ENCODE measurements at regions not wholly inside any gene's neighbourhood (a gene's known extent, or its start where the extent isn't known, plus 50 kb on each side); places are given as distances from the start of the nearest gene placed in this dataset.

DNA sequence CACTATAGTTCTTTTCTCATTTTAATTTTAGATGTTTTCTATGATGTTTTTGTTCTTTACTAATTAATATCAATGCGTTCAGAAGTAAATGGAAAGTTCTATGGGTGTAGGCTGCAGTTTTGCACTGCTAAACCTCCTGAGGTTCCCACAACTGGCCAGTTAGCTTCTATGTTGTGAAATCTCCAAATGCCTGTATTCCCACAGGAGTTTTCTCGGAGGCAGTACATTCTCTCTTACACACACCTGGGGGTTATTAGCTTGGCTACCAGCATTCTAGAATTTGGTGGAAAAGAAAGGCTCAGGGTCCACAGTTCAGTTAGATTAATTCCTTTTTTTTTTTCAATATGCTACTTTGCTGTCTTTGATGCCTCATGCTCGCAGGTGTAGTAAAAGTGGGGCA is 216.9 kb upstream of the NRIP1 start:
- TF ChIP-seq, protein P1, sequence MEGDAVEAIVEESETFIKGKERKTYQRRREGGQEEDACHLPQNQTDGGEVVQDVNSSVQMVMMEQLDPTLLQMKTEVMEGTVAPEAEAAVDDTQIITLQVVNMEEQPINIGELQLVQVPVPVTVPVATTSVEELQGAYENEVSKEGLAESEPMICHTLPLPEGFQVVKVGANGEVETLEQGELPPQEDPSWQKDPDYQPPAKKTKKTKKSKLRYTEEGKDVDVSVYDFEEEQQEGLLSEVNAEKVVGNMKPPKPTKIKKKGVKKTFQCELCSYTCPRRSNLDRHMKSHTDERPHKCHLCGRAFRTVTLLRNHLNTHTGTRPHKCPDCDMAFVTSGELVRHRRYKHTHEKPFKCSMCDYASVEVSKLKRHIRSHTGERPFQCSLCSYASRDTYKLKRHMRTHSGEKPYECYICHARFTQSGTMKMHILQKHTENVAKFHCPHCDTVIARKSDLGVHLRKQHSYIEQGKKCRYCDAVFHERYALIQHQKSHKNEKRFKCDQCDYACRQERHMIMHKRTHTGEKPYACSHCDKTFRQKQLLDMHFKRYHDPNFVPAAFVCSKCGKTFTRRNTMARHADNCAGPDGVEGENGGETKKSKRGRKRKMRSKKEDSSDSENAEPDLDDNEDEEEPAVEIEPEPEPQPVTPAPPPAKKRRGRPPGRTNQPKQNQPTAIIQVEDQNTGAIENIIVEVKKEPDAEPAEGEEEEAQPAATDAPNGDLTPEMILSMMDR (IDR thresholded peaks at IDR 0.05; ENCODE audit: borderline replicate concordance, extremely low read depth, low read length, poor library complexity, severe bottlenecking): no peak
- TF ChIP-seq EZH2 (IDR thresholded peaks at IDR 0.05; ENCODE audit: borderline replicate concordance, low read depth, low read length, severe bottlenecking): no peak
- DNase-seq (no peak), ATAC-seq (ENCODE audit: insufficient read depth, low read depth) (no peak)
- Histone ChIP-seq H3K36me3 (ENCODE audit: insufficient read depth, low read length) (no peaks in the 10 kb centered on the region), H3K27me3 (ENCODE audit: insufficient read depth, low read length, poor library complexity) (no peaks in the 10 kb centered on the region), H3K4me3 (ENCODE audit: low read depth in 1 of 2, low read length in 2 of 2) (no peak overlapping the region), H3K9me3 (ENCODE audit: insufficient read depth, low read length, severe bottlenecking) (no peaks in the 10 kb centered on the region), H3K4me1 (ENCODE audit: insufficient read depth, low read length) (no peaks in the 10 kb centered on the region), H2AFZ (ENCODE audit: low read depth, low read length) (no peak overlapping the region), H3K27ac (ENCODE audit: low read length) (no peak overlapping the region), H3K79me2 (ENCODE audit: insufficient read depth, low read length) (no peaks in the 10 kb centered on the region), H3K4me2 (ENCODE audit: insufficient read depth, low read length) (no peak overlapping the region), H4K20me1 (ENCODE audit: insufficient read depth, low read length) (no peaks in the 10 kb centered on the region), H3K9ac (ENCODE audit: low read depth, low read length) (no peak overlapping the region)

DNA sequence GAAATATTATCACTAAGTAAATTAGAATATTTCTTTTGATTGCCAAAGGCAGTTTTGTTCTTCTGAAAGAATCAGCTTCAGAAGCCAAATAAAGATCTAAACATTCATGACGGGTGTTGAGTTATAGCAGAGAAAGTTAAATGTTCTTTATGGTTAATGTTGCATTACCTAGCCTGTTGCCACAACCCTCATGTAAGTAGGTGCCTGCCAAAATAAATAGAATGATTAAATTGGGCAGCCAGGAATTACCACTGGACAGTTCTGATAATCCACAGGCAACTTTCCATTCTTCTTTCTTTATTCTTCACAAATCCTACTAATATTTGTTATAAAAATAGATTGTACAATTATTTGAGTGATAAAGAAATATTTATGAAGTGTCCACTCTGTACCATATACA is 217.9 kb upstream of the NRIP1 start:
- DNase-seq (no peak), ATAC-seq (ENCODE audit: insufficient read depth, low read depth) (no peak)
- H3K27ac ChIP-seq (ENCODE audit: low read length): no peak overlapping the region
- H3K9ac ChIP-seq (ENCODE audit: low read depth, low read length): no peak overlapping the region
- H3K9me3 ChIP-seq (ENCODE audit: insufficient read depth, low read length, severe bottlenecking): no peaks in the 10 kb centered on the region
- H3K27me3 ChIP-seq (ENCODE audit: insufficient read depth, low read length, poor library complexity): no peaks in the 10 kb centered on the region
- H3K79me2 ChIP-seq (ENCODE audit: insufficient read depth, low read length): no peaks in the 10 kb centered on the region
- no peak overlapping the region for H2AFZ ChIP-seq (ENCODE audit: low read depth, low read length)
- H3K4me1 ChIP-seq (ENCODE audit: insufficient read depth, low read length): no peaks in the 10 kb centered on the region
- no peaks in the 10 kb centered on the region for H4K20me1 ChIP-seq (ENCODE audit: insufficient read depth, low read length)
- no peak overlapping the region for H3K4me2 ChIP-seq (ENCODE audit: insufficient read depth, low read length)
- no peak overlapping the region for H3K4me3 ChIP-seq (ENCODE audit: low read depth in 1 of 2, low read length in 2 of 2)
- TF ChIP-seq, protein P1 (IDR thresholded peaks at IDR 0.05; ENCODE audit: borderline replicate concordance, extremely low read depth, low read length, poor library complexity, severe bottlenecking): no peak
- TF ChIP-seq EZH2 (IDR thresholded peaks at IDR 0.05; ENCODE audit: borderline replicate concordance, low read depth, low read length, severe bottlenecking): no peak
- H3K36me3 ChIP-seq (ENCODE audit: insufficient read depth, low read length): no peaks in the 10 kb centered on the region

DNA sequence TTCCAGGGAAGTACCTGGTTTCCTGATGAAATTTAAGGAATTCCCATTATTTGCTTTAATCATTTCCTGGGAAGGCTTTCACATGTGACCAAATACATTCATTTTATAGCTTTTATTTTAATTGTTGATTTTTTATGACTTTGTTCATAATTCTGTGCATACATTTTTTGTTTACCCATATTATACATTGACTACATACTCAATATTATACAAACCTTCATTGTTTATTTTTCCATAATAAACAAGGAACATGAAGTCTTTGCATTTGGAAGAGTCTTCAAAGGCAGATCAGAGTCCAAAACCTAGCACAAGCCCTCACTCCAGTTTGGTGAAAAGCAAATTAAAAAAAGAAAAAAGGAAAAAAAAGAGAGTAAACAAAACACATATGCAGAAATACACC is 218.3 kb upstream of the NRIP1 start:
- no peaks in the 10 kb centered on the region for H3K36me3 ChIP-seq (ENCODE audit: insufficient read depth, low read length)
- no peaks in the 10 kb centered on the region for H4K20me1 ChIP-seq (ENCODE audit: insufficient read depth, low read length)
- DNase-seq: no peak
- no peak for ATAC-seq (ENCODE audit: insufficient read depth, low read depth)
- no peak for TF ChIP-seq EZH2 (IDR thresholded peaks at IDR 0.05; ENCODE audit: borderline replicate concordance, low read depth, low read length, severe bottlenecking)
- TF ChIP-seq, protein P1 (IDR thresholded peaks at IDR 0.05; ENCODE audit: borderline replicate concordance, extremely low read depth, low read length, poor library complexity, severe bottlenecking): no peak
- no peak overlapping the region for H3K4me2 ChIP-seq (ENCODE audit: insufficient read depth, low read length)
- H2AFZ ChIP-seq (ENCODE audit: low read depth, low read length): no peak overlapping the region
- no peak overlapping the region for H3K9ac ChIP-seq (ENCODE audit: low read depth, low read length)
- H3K4me1 ChIP-seq (ENCODE audit: insufficient read depth, low read length): no peaks in the 10 kb centered on the region
- H3K9me3 ChIP-seq (ENCODE audit: insufficient read depth, low read length, severe bottlenecking): no peaks in the 10 kb centered on the region
- no peaks in the 10 kb centered on the region for H3K79me2 ChIP-seq (ENCODE audit: insufficient read depth, low read length)
- H3K4me3 ChIP-seq (ENCODE audit: low read depth in 1 of 2, low read length in 2 of 2): no peak overlapping the region
- no peaks in the 10 kb centered on the region for H3K27me3 ChIP-seq (ENCODE audit: insufficient read depth, low read length, poor library complexity)
- no peak overlapping the region for H3K27ac ChIP-seq (ENCODE audit: low read length)

DNA sequence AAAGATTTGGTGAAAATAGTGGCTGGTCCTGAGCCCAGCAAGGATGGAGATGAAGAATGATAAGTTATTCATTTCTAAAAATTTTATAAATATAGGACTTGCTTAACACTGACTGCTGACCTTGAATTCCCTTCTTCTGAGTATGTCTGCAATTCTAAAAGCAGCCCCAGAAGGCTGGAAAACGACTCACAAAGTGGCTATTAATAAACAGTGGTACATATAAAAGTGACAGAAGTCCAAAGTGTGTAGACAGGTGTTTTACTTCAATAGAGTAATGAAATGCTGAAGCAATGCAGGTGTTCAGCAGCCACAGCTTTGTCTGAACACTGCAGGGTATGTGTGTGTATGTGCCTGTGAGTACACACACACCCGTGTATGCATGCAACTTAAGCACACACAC is 219.0 kb upstream of the NRIP1 start:
- no peaks in the 10 kb centered on the region for H4K20me1 ChIP-seq (ENCODE audit: insufficient read depth, low read length)
- no peaks in the 10 kb centered on the region for H3K27me3 ChIP-seq (ENCODE audit: insufficient read depth, low read length, poor library complexity)
- H3K4me3 ChIP-seq (ENCODE audit: low read depth in 1 of 2, low read length in 2 of 2): no peak overlapping the region
- H3K9me3 ChIP-seq (ENCODE audit: insufficient read depth, low read length, severe bottlenecking): no peaks in the 10 kb centered on the region
- no peak overlapping the region for H3K9ac ChIP-seq (ENCODE audit: low read depth, low read length)
- no peak overlapping the region for H2AFZ ChIP-seq (ENCODE audit: low read depth, low read length)
- DNase-seq: no peak
- H3K4me2 ChIP-seq (ENCODE audit: insufficient read depth, low read length): no peak overlapping the region
- H3K79me2 ChIP-seq (ENCODE audit: insufficient read depth, low read length): no peaks in the 10 kb centered on the region
- H3K27ac ChIP-seq (ENCODE audit: low read length): no peak overlapping the region
- no peaks in the 10 kb centered on the region for H3K4me1 ChIP-seq (ENCODE audit: insufficient read depth, low read length)
- ATAC-seq (ENCODE audit: insufficient read depth, low read depth): no peak
- H3K36me3 ChIP-seq (ENCODE audit: insufficient read depth, low read length): no peaks in the 10 kb centered on the region
- TF ChIP-seq EZH2 (IDR thresholded peaks at IDR 0.05; ENCODE audit: borderline replicate concordance, low read depth, low read length, severe bottlenecking): no peak
- TF ChIP-seq, protein P1 (IDR thresholded peaks at IDR 0.05; ENCODE audit: borderline replicate concordance, extremely low read depth, low read length, poor library complexity, severe bottlenecking): no peak

Measured in DND-41 (cell line).